HEK293 (cell line): ENCODE measurements at regions not wholly inside any gene's neighbourhood (a gene's known extent, or its start where the extent isn't known, plus 50 kb on each side); places are given as distances from the start of the nearest gene placed in this dataset.

Source experiments
- CTCF ChIA-PET: fragments of 350-600 bp; formaldehyde crosslinking; extraction: SDS; loops from one replicate; lab custom pipeline; 2021; ENCODE audit warnings: antibody characterized with exemption; lab: Yijun Ruan, JAX
- POLR2A ChIA-PET: fragments of 300-600 bp; formaldehyde crosslinking; extraction: SDS; loops from one replicate; lab custom pipeline; 2020; ENCODE audit warnings: antibody characterized with exemption, inconsistent platforms; lab: Yijun Ruan, JAX
- H3K27ac ChIP-seq: fragments of 200-500 bp; sonication (Bioruptor generic); 2 replicates; pipeline ENCODE4 v1.5.1; 2014; ENCODE audit warnings: low read depth, low read length, control low read depth, inconsistent platforms; ENCODE audit errors: extremely low read depth
- H3K36me3 ChIP-seq, 2 experiments: fragments of 200-500 bp in 1 of 2; sonication (Bioruptor generic) in 1 of 2; 1 replicate in 1 of 2; 2 replicates in 1 of 2; pipeline ENCODE4 v1.5.1; 2014 to 2017; ENCODE audit warnings: inconsistent platforms in 2 of 2, low read length in 2 of 2; ENCODE audit not compliant: control insufficient read depth in 2 of 2, insufficient read depth in 1 of 2
- H3K4me1 ChIP-seq: fragments of 200-500 bp; sonication (Bioruptor generic); 2 replicates; pipeline ENCODE4 v1.5.1; 2014; ENCODE audit warnings: mild to moderate bottlenecking, low read length, inconsistent platforms; ENCODE audit not compliant: control insufficient read depth, insufficient read depth
- H3K4me3 ChIP-seq: 2 replicates; pipeline ENCODE4 v1.5.1; 2011; ENCODE audit warnings: low read depth, mild to moderate bottlenecking, control low read depth, low read length, moderate library complexity
- H3K9me3 ChIP-seq: fragments of 200-500 bp; sonication (Bioruptor generic); 2 replicates; pipeline ENCODE4 v1.5.1; 2014; ENCODE audit warnings: low read depth, low read length, inconsistent platforms; ENCODE audit not compliant: control insufficient read depth, insufficient read depth
- CTCF ChIP-seq: fragments of 450-650 bp; formaldehyde crosslinking; IDR thresholded peaks from 2 replicates; pipeline ENCODE4 v1.5.1; 2016; ENCODE audit warnings: missing biosample characterization, missing genetic modification characterization
- HOXA7 ChIP-seq: sonication (generic); formaldehyde crosslinking; IDR thresholded peaks from 2 replicates; pipeline ENCODE4 v1.8.1; 2022; ENCODE audit warnings: missing genetic modification reagents, borderline replicate concordance
- PBX3 ChIP-seq: sonication (generic); formaldehyde crosslinking; IDR thresholded peaks from 2 replicates; pipeline ENCODE4 v1.8.1; 2022; ENCODE audit warnings: mild to moderate bottlenecking, moderate library complexity, missing genetic modification reagents
- REPIN1 ChIP-seq: fragments of 450-650 bp; formaldehyde crosslinking; IDR thresholded peaks from 2 replicates; pipeline ENCODE4 v1.5.1; 2017; ENCODE audit warnings: missing biosample characterization, missing genetic modification characterization, low read depth
- SCRT2 ChIP-seq: fragments of 450-650 bp; formaldehyde crosslinking; IDR thresholded peaks from 2 replicates; pipeline ENCODE4 v1.5.1; 2016; ENCODE audit warnings: missing biosample characterization, missing genetic modification characterization
- SP3 ChIP-seq: fragments of 450-650 bp; formaldehyde crosslinking; IDR thresholded peaks from 2 replicates; pipeline ENCODE4 v1.5.1; 2016; ENCODE audit warnings: missing biosample characterization, missing genetic modification characterization
- YY1 ChIP-seq: fragments of 450-650 bp; formaldehyde crosslinking; IDR thresholded peaks from 2 replicates; pipeline ENCODE4 v1.5.1; 2018; ENCODE audit warnings: missing biosample characterization, missing genetic modification characterization
- ZEB2 ChIP-seq: fragments of 450-650 bp; formaldehyde crosslinking; IDR thresholded peaks from 2 replicates; pipeline ENCODE4 v1.5.1; 2016; ENCODE audit warnings: missing biosample characterization, missing genetic modification characterization
- ZIC2 ChIP-seq: fragments of 450-650 bp; formaldehyde crosslinking; IDR thresholded peaks from 2 replicates; pipeline ENCODE4 v1.5.1; 2016; ENCODE audit warnings: missing biosample characterization, missing genetic modification characterization
- ZNF138 ChIP-seq: fragments of 450-650 bp; formaldehyde crosslinking; IDR thresholded peaks from 2 replicates; pipeline ENCODE4 v1.5.1; 2016; ENCODE audit warnings: missing biosample characterization, missing genetic modification characterization, borderline replicate concordance
- ZNF155 ChIP-seq: fragments of 450-650 bp; formaldehyde crosslinking; IDR thresholded peaks from 2 replicates; pipeline ENCODE4 v1.5.1; 2016; ENCODE audit warnings: missing biosample characterization, missing genetic modification characterization
- ZNF16 ChIP-seq: fragments of 450-650 bp; formaldehyde crosslinking; IDR thresholded peaks from 2 replicates; pipeline ENCODE4 v1.5.1; 2016; ENCODE audit warnings: low read depth, missing biosample characterization, missing genetic modification characterization
- ZNF174 ChIP-seq: fragments of 450-650 bp; formaldehyde crosslinking; IDR thresholded peaks from 2 replicates; pipeline ENCODE4 v1.5.0; 2017; ENCODE audit warnings: missing biosample characterization, mild to moderate bottlenecking, missing genetic modification characterization
- ZNF184 ChIP-seq: fragments of 450-650 bp; IDR thresholded peaks from 2 replicates; pipeline ENCODE4 v1.5.1; 2018; ENCODE audit warnings: missing biosample characterization, mild to moderate bottlenecking, missing genetic modification characterization
- ZNF426 ChIP-seq: fragments of 450-650 bp; formaldehyde crosslinking; IDR thresholded peaks from 2 replicates; pipeline ENCODE4 v1.5.1; 2017; ENCODE audit warnings: missing biosample characterization, missing genetic modification characterization, mild to moderate bottlenecking, inconsistent platforms, moderate library complexity
- ZNF530 ChIP-seq: fragments of 450-650 bp; formaldehyde crosslinking; IDR thresholded peaks from 2 replicates; pipeline ENCODE4 v1.5.1; 2016; ENCODE audit warnings: low read depth, missing biosample characterization, missing genetic modification characterization
- ZNF560 ChIP-seq: fragments of 450-650 bp; formaldehyde crosslinking; IDR thresholded peaks from 2 replicates; pipeline ENCODE4 v1.5.1; 2017; ENCODE audit warnings: missing biosample characterization, missing genetic modification characterization, borderline replicate concordance
- ZNF654 ChIP-seq: fragments of 450-650 bp; formaldehyde crosslinking; IDR thresholded peaks from 2 replicates; pipeline ENCODE4 v1.5.1; 2016; ENCODE audit warnings: low read depth, missing biosample characterization, missing genetic modification characterization
- ZNF776 ChIP-seq: fragments of 450-650 bp; formaldehyde crosslinking; IDR thresholded peaks from 2 replicates; pipeline ENCODE4 v1.5.0; 2017; ENCODE audit warnings: missing biosample characterization, missing genetic modification characterization, borderline replicate concordance
- ZSCAN4 ChIP-seq: fragments of 450-650 bp; formaldehyde crosslinking; IDR thresholded peaks from 2 replicates; pipeline ENCODE4 v1.5.1; 2017; ENCODE audit warnings: missing biosample characterization, missing genetic modification characterization

- TF ChIP-seq ZNF654 (tag by site-specific recombination) (peak; percentile 24; the same call in 1 of the 2 replicates), SCRT2 (tag by site-specific recombination) (peak; percentile 95), CTCF (peak; percentile 44; the same call in 1 of the 2 replicates), SP3 (no peak), ZNF184 (tag by site-specific recombination) (no peak), ZSCAN4 (no peak)
Measured at GRCh38 chr22:26835929-26836528, 178.6 kb downstream of the MIAT start (continued).

GRCh38 chr22:26837784-26838470, 180.5 kb downstream of the MIAT start:
- CTCF ChIA-PET = no interaction called here
- no peaks in the 10 kb centered on the region for H3K36me3 ChIP-seq
- no peak overlapping the region for H3K4me3 ChIP-seq
- TF ChIP-seq ZIC2 (tag by site-specific recombination) (peak; percentile 44), ZNF16 (tag by site-specific recombination) (no peak), SCRT2 (tag by site-specific recombination) (no peak), ZNF530 (no peak)
- TF ChIP-seq, all 188 proteins: peak for 1
- Histone ChIP-seq H3K9me3 (no peaks in the 10 kb centered on the region), H3K27ac (no peak overlapping the region), H3K4me1 (no peaks in the 10 kb centered on the region)
- POLR2A ChIA-PET = interaction anchor here (0.6 kb wide), 1 partner anchor 598 kb away, joined by 4 read pairs; no protein-coding TSS in a partner anchor

GRCh38 chr22:26838471-26838825, 181.1 kb downstream of the MIAT start:
- CTCF ChIA-PET = no interaction called here
- POLR2A ChIA-PET = interaction anchor here (0.6 kb wide), 1 partner anchor 598 kb away, joined by 4 read pairs; no protein-coding TSS in a partner anchor
- Histone ChIP-seq H3K36me3 (no peaks in the 10 kb centered on the region), H3K27ac (no peak overlapping the region), H3K9me3 (no peaks in the 10 kb centered on the region), H3K4me3 (no peak overlapping the region), H3K4me1 (no peaks in the 10 kb centered on the region)
- TF ChIP-seq ZNF426 (tag by site-specific recombination) = no peak
- no peak for TF ChIP-seq REPIN1
- no peak for TF ChIP-seq ZNF776 (tag by site-specific recombination)
- TF ChIP-seq HOXA7 (CRISPR knock-in tag) = no peak
- TF ChIP-seq ZNF174 (tag by site-specific recombination) = no peak

GRCh38 chr22:26839216-26839615, 181.8 kb downstream of the MIAT start:
- ChIA-PET POLR2A (no interaction called here), CTCF (interaction anchor here (0.7 kb wide), 1 partner anchor 53 kb away, joined by 3 read pairs; no protein-coding TSS in a partner anchor)
- Histone ChIP-seq H3K4me3 (no peak overlapping the region), H3K36me3 (no peaks in the 10 kb centered on the region), H3K27ac (no peak overlapping the region), H3K4me1 (no peaks in the 10 kb centered on the region), H3K9me3 (no peaks in the 10 kb centered on the region)
- TF ChIP-seq YY1 (tag by site-specific recombination) = no peak
- TF ChIP-seq ZNF155 = no peak
- TF ChIP-seq REPIN1 = no peak
- no peak for TF ChIP-seq PBX3 (CRISPR knock-in tag)
- TF ChIP-seq ZNF138 (tag by site-specific recombination) = no peak
- no peak for TF ChIP-seq ZNF560 (tag by site-specific recombination)
- no peak for TF ChIP-seq ZEB2 (tag by site-specific recombination)
